ENCODE measurements at regions not wholly inside any gene's neighbourhood (a gene's known extent, or its start where the extent isn't known, plus 50 kb on each side); places are given as distances from the start of the nearest gene placed in this dataset.
"Not testable (repeated sequence)": the region's sequence is repeated elsewhere in the genome, so short reads cannot be mapped to it uniquely, and the experiment has no call there.

DNA sequence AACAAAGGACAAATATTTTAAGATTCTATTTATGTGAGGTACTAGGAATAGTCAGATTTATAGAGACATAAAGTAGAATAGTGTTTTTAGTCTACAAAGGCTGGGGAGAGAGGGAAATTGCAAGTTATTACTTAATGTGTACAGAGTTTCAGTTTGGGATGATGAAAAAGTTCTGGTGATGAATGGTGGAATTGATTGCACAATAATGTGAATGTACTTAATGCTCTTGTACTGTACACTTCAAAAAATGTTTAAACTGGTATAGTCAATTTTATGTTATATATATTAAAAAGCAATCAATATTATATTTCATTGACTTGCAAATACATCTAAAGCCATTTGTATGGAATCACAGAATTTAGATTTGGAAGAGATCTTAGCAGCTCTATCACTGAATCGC is 213.4 kb downstream of the PPP1R3A start:
- no peak for DNase-seq

DNA sequence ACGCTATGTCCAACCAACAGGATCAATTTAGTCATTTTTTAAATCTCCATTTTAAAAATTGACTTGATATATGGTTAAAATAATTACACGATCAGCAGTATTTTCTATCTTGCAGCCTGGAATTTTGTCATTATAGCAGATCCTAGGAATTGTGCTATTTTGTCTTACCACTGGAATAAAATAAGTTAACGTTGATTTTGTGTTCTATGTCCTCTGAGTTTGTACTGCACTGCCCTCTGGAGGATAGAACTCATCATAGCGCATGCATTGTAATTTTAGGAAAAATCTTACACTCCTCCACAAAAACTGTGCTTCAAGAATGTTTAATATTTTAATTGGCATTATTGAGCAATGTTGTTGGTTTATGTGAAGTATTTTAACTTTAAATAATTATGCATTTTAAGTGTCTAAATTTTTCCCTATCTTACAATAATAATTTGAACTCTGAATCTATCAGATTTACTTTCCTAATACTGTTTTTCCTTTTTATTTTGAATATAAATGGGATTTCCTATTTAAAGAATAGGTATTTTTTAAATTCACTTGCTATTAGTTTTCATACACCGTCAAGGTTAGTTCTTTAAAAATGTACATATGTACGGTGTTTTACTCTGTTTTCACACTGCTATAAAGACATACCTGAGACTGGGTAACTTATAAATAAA is 220.1 kb downstream of the PPP1R3A start:
- DNase-seq: peak; percentile 11

DNA sequence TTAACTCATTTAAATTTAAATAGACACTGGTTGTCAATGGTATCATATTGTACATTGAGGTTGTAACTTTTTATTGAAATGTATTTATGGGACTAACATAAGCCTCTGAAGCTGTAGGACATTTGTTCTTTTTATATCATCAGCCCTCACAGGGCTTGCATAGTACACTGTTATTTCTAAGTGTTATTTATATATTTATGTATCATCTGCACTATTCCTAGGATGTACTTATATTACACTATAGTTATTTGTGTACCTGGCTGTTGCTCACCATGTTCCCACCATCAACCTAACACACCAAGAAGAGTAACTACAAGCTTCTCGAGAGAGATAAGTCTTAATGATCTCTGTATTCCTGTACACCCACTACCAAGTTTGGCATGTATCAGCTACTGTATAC is 224.7 kb downstream of the PPP1R3A start:
- DNase-seq: no peak

DNA sequence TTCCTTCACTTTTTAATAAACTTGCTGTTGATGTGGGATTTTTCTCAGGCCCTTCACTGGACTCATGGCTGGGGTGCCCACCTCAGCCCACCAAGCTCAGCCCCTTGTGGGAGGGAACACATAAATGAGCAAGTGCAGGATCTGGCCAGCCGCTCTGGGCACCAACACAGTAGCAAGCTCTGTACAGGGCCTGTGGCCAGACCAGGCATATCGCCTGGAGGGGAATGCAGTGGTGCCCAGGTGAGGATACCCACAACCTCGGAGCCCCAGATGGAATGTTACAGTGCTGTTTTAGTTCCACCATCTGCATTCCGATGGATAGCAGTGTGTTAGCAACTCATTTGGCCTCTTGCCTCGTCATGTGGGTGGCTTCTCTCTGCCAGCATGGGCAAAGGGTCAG is 234.6 kb downstream of the PPP1R3A start:
- no peak for DNase-seq

DNA sequence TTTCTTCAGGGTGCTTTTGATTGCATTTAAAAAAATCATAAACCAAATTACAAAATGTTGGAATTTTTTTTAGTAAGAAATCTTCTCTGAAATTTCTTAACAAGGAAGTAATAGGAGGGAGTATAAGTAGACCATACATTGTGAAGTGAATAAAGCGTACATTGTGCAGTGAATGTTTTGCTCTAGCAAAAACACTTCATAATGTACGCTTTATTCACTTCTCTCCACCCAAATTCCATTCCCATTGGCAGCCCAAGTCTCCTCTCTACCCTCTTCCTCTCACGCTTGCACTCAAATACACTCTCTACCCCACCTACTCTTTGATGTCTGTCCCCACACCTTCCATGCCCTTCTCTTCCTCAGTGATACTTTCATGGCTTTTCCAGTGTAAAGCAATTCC is 241.0 kb downstream of the PPP1R3A start:
- DNase-seq: no peak

DNA sequence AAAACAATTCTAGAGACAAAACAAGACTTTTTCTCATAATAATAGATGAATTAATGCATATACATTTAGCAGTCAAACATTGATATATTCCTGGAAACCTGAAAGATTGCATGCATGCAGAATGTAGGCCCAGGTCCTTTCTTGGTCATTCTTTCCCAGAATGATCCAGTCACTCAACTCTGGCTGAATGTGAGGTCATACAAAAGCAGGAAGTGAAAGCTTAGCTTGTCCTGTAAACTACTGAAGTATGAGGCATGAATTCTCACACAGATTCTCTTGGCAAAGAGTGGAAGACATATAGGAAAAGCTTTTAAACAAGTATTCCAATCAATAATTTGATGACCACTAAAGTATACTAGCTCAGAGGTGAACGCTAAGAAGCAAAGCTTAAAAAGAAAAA is 253.9 kb downstream of the PPP1R3A start:
- no peak for DNase-seq

DNA sequence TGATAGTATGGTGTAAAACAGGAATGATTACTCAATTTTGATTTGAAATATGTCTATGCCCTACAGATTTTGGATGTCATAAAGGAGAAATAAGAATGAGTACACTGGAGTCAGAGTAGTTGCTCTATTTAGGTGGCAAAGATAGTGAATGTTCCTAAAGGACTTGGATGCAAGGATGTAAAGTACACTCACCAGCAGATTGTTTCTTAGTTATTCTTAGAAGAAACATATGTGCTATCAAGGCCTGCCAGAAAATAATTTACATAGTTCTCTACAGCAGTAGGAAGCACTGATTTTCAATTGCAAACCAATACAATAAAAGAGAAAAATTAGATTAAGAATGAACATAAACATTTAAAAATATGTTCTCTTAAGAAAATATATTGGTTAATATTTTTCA is 259.4 kb downstream of the PPP1R3A start:
- no peak for DNase-seq

DNA sequence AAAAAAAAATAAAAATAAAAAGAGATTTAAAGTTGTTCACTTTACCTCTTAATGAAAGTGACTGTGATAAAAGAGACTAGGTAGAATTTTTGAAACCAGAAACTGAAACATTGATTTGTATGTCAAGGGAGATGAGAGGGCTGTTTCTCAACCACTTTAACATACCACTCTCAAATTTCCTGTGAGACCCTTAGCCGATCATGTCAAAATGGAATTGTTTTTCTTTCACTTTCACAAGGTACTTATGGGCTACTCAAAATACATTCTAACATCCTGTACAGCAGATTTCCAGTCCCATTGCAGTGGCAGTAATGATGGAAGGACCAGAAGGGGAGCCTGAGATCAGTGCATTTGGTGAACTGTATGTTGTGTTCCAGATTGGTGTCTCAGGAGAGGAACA is 261.2 kb downstream of the PPP1R3A start:
- DNase-seq: no peak

DNA sequence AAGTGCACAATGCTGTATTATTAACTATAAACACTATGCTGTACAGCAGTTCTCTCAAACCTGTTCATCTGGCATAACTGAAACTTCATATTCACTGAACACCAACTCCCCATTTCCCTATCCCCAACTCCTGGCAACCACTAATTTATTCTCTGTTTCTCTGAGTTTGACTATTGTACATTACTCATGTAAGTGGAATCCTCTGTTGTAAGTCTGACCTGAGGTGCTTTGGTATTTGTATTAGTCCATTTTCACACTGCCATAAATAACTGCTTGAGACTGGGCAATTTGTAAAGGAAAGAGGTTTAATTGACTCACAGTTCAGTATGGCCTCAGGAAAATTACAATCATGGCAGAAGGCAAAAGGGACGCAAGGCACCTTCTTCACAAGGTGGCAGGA is 266.3 kb downstream of the PPP1R3A start:
- no peak for DNase-seq

DNA sequence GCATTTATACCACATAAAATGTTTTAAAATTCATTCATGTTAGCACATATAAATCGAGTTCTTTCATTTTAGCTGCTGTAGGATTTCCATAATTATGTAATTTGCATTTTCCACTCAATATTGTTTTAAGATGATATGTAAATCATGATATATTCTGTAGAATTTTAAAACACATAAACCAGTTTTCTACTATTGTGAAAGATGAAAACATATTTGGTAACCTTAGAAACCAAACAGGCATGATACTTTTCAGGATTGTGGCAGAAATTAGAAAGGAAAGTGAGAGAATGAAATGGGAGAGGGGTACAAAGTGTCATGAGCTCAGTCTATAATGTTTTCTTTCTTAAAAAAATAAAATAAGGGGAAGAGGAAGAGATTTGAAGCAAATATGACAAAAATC is 269.3 kb downstream of the PPP1R3A start:
- no peak for DNase-seq

DNA sequence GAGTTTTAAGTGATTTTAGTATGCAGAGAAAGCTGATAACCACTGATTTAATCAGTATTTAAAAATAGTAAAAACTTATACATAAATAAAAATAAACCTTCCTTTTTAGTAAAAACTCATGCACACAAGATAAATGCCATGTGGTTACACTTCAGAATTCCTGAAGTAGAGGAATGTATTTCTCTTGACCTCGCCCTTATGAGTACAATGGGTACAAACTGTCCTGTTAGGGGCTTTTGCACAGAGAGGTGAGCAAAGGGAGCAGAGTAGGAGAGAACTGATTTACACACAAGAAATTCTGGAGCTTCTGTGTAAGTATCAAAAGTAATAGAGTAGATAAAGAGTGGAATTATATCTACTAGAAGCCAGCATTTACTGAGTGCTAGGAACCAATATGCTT is 279.6 kb downstream of the PPP1R3A start:
- no peak for DNase-seq

DNA sequence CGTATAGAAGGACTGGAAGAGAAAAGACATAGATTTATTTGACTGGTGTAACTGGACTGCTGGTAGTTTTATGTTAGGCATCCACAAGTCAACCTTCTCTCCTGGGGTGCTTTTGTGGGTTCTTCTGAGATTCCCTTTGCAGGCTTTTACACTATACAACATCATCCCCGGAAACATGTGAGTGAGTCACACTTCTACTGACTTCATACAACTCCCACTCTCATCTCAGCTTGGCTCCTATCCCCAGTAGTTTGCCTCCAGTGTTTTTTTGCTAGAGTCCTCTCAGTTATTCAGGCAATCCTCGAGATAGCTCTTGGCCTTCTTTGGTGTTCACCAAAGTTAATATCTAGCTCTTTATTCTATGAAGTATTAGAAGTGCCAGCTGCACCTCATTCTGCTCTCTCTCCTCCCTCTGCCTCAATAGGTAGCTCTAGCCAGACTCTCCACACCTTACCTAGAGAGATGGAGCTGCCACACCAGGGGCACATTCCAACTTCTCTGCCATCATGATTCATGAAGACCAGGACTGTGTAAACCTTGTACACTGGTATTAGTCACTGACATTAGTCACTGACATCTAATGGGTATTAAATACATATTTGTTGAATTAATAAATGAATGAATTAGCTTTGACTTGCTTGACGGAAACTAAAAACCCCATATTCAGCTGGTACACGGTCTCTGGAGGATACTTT is 281.9 kb downstream of the PPP1R3A start:
- DNase-seq: no peak

DNA sequence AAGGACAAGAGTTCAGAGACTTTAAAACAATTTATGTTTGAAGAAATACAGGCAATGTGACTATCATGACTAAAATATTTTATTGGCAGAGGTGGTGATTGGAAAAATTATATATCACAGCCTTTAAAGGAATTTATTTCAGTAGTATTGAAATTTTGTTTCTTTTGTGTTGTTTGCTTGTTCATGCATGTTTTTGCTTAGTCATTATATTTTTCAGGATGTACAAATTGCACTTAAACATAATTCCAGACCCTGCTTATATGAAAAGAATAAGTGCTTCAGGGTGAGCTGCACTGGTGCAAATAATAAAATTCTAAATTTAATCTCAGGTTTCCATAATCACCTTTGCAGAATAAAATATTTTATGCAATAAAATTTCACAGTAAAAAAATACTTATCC is 283.3 kb downstream of the PPP1R3A start:
- DNase-seq: no peak

DNA sequence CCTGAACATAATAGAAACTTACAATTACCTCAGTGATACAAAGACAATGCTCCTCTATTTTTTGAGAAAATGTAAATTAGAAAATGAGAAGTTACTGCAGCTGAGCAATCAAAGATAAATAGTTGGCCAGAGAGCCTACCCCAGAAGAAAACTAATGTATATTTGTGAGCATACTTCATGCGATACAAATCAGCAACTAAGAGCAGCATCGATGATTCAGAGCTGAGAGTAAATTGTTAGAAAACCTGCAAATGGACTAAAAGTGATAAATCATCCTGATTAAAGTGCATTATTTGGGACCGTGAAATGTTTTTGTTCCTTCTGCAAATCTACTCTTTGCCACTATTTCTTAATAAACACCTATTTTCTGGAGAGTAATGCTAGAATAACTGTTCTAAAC is 285.7 kb downstream of the PPP1R3A start:
- no peak for DNase-seq

DNA sequence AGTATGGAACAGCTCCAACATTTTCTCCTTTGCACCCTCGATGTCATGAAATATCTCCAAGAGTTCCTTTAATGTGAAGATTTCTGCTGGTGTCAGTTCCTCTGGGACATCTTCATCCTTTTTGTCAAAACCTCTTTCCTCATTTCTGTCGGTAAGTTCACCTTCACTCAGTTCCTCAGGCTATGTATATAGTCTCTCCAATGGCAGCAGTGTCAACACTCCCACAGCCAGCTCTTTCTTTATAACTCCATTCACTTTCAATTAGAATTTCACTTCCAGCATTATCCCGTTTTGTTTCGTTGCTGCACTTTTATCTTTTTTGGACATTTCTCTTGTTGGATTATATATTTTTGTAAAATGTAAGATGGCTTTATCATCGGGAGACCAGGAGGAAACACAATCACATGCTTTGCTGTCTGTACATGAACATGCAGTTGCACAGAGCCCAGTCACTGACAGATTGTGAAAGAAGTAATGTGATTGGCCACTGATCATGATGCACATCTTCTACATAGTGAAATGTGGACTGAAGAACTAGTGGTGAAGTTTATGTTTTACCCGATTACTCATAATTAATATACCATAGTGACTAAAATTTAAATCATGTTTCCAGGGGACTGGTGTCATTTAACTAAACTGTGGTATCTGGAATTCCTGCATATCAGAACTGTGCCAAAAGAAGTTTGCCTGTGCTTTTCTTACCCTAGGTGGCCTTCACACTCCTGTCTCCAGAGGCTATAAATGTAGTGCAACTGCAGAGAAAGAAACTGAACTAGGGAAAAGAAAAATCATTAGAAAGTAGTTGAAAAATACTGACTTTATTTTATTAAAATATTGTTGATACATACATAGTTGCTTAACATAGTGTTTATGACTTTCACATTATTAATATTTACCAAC is 289.6 kb downstream of the PPP1R3A start:
- no peak for DNase-seq

DNA sequence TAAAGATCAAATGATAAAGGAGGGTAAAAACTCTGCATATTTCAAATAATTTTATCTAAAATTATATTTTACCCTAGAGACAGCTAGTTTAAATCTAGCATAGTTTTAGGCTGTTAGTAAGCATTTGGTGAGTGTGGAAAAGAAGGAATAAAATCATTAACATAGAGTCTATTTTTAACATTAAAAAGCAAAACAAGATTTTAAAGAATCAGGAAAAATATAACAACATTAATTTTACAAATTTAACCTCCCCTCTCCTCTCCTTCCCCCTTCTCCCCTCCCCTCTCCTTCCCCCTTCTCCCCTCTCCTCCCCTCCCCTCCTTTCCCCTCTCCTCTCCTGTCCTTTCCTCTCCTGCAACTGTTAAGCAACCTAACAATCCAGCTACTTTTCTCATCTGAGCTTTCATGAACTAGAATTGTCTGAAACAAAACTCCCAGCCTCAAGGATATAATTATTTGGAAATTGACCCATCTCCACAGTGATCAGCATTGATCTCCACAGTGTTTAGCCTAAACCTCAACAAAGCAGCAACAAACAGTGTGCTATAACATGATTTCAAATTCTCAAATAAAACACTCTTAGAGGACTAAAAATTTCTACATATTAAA is 293.2 kb downstream of the PPP1R3A start:
- DNase-seq: no peak

DNA sequence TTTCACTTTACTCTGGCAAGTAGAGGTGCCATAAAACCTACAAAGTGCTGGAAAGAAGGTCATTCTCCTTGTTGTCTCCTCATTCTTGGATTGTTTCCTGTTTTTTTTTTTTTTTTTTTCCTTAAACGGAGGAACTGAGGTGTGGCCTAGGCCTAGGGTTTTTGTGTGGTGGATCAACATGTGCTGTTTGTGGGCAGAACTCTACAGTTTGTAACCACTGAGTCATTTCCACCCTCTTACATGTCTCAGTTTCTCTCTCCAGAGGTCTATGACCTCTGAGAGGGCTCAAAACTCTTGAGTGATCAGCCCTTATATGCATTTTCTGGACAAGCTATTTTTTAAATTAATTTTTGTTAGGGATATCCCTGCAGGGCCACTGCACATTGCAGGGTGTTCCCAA is 296.0 kb downstream of the PPP1R3A start:
- no peak for DNase-seq

DNA sequence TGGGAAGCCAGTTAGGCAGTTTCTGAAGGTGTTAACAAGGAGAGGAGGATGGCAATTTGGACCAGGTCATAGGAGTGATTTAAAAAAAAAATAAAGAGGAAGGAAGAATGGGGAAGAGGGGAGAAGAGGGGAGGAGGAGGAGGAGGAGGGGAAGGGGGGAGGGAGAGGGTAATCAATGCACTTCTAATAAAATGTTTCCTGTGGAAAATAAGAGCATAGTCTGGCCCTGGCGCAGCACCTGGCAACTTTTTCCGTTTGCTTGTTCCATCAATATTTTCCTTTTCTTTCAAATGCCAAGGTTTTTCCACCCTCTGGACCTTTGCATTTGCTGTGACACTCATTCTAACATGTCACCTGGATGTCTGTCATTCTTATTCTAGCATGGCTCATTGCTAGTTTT is 308.2 kb downstream of the PPP1R3A start:
- DNase-seq: no peak

DNA sequence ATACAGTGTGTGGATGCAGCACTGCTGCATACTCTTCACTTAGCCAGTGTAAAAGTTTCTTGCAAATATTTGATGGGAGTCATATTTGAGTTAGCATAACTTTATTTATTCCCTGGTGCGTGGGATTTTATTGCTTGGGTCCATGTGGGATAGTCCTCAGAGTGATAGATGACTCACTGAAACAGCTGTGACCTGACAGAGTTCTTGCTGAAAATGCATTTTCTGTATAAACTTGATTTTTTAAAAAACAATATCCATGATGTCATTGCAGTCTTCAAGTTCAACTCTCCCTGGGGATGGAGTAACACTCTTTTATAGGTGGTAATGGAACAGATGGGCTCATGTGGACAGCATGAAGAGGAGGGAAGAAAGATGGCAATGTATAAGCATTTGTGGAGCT is 310.0 kb downstream of the PPP1R3A start:
- DNase-seq: no peak

DNA sequence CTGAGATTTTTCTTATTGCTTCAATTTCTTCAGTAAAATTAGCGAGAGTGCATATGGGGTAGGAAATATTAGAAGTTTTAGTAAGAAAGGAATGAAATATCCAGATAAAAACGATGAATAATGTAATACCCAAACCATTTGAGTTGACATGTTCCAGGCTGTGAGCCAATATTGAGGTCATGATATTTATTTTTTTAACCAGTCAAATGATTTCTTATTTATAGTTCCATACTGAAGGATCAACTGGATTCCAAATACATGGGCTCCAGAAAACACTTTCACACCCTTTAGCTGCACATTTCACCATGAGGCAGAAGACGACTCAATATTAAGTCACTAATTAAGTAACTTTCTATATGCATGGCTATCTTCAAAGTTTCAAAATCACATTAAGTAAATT is 312.5 kb downstream of the PPP1R3A start:
- DNase-seq: no peak

DNA sequence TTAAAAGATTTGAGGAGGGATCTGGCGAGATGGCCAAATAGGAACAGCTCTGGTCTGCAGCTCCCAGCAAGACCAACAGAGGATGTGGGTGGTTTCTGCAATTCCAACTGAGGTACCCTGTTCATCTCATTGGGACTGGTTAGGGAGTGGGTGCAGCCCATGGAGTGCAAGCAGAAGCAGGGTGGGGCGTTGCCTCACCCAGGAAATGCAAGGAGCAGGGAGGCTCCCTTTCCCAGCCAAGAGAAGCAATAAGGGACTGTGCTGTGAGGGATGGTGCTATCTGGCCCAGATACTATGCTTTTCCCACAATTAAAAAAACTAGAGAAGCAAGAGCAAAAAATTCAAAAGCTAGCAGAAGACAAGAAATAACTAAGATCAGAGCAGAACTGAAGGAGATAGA is 318.4 kb downstream of the PPP1R3A start:
- not testable (repeated sequence) for DNase-seq

DNA sequence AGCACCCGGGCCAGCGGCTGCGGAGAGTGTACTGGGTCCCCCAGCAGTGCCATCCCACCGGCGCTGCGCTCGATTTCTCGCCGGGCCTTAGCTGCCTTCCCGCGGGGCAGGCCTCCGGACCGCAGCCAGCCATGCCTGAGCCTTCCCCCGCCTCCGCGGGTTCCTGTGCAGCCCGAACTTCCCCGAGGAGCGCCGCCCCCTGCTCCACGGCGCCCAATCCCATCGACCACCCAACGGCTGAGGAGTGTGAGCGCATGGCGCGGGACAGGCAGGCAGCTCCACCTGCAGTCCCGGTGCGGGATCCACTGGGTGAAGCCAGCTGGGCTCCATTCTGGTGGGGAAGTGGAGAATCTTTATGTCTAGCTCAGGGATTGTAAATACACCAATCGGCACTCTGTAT is 325.4 kb downstream of the PPP1R3A start:
- not testable (repeated sequence) for DNase-seq

DNA sequence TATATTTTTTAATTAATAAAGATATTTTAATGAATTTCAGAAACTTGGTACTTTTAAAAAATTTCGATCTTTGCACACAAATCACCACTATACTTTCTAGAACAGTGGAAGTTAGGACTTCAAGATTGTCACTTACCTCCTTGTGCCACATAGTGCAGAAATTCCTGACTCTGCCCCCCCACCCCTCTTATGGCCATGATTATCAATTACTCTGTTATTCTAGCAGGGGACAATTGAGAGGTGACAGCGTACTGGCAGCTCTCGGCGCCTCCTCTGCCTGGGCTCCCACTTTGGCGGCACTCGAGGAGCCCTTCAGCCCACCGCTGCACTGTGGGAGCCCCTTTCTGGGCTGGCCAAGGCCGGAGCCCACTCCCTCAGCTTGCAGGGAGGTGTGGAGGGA is 325.9 kb downstream of the PPP1R3A start:
- DNase-seq: not testable (repeated sequence)

DNA sequence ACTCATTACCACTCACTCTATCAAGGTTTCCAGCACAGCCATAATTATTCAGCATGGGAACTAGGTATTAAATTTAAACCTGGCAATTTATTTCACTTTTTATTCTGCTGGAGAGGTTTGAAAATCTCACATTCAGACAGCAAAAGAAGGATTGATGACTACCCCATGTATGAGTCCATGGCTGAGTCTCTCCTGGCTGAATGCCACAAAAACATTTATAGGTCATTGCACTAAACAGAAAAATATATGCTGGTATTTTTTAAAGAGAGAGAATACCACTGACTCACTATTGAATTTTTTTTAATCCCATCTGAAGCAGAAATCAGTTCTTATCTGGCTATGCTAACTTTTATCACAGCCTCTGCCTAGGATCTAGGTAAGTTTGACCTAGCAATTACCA is 336.3 kb downstream of the PPP1R3A start:
- no peak for DNase-seq

All from activated CD4-positive, alpha-beta T cell treated with anti-CD3 and anti-CD28 coated beads, Interleukin-2, amount 50 U/mL, for 16 hours (primary cell).